PC-9 (cell line): ENCODE measurements at regions not wholly inside any gene's neighbourhood (a gene's known extent, or its start where the extent isn't known, plus 50 kb on each side); places are given as distances from the start of the nearest gene placed in this dataset.
"Not testable (repeated sequence)": the region's sequence is repeated elsewhere in the genome, so short reads cannot be mapped to it uniquely, and the experiment has no call there.

Experiments
- EZH2 ChIP-seq: fragments of 200-600 bp; sonication (generic); IDR thresholded peaks from 2 replicates; pipeline ENCODE4 v1.8.0; 2017; ENCODE audit warnings: antibody characterized with exemption, low read depth
- TF ChIP-seq, protein P1 (sequence below): fragments of 200-600 bp; sonication (generic); conservative IDR thresholded peaks from 2 replicates; pipeline ENCODE4 v1.6.1; 2017; ENCODE audit warnings: mixed run types, antibody characterized with exemption, mild to moderate bottlenecking, moderate library complexity

DNA sequence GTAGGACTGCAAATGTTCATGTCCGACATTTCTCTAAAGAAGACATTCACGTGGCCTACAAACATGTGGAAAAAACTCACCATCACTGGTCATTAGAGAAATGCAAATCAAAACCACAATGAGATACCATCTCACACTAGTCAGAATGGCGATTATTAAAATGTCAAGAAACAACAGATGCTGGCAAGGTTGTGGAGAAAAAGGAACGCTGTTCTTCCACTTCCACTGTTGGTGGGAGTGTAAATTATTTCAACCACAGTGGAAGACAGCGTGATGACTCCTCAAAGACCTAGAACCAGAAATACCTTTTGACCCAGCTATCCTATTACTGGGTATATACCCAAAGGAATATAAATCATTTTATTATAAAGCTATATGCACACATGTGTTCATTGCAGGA, 253.9 kb upstream of the UBASH3B start:
- TF ChIP-seq, protein P1, sequence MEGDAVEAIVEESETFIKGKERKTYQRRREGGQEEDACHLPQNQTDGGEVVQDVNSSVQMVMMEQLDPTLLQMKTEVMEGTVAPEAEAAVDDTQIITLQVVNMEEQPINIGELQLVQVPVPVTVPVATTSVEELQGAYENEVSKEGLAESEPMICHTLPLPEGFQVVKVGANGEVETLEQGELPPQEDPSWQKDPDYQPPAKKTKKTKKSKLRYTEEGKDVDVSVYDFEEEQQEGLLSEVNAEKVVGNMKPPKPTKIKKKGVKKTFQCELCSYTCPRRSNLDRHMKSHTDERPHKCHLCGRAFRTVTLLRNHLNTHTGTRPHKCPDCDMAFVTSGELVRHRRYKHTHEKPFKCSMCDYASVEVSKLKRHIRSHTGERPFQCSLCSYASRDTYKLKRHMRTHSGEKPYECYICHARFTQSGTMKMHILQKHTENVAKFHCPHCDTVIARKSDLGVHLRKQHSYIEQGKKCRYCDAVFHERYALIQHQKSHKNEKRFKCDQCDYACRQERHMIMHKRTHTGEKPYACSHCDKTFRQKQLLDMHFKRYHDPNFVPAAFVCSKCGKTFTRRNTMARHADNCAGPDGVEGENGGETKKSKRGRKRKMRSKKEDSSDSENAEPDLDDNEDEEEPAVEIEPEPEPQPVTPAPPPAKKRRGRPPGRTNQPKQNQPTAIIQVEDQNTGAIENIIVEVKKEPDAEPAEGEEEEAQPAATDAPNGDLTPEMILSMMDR = not testable (repeated sequence)
- TF ChIP-seq EZH2 = not testable (repeated sequence)
